Lung (tissue), 11 donors: ENCODE measurements at regions not wholly inside any gene's neighbourhood (a gene's known extent, or its start where the extent isn't known, plus 50 kb on each side); places are given as distances from the start of the nearest gene placed in this dataset.

ENCODE experiments used
- ATAC-seq: fragments of 200-7000 bp; cut with Tn5 transposase; one replicate; pipeline ENCODE4 v1.9.1; 2020; ENCODE audit warnings: moderate number of reproducible peaks; ENCODE audit not compliant: insufficient read depth, low FRiP score
- DNase-seq, 3 donors: peaks; one replicate each; pipeline ENCODE4 v3.0.0-alpha.2; 2013 to 2017
- H3K27ac ChIP-seq, 2 donors: one replicate each; pipeline ENCODE4 v1.5.1; 2013; ENCODE audit warnings: mild to moderate bottlenecking in 2 of 2, moderate library complexity in 2 of 2, control low read depth in 1 of 2, inconsistent platforms in 1 of 2, low read depth in 1 of 2, low read length in 1 of 2
- H3K27me3 ChIP-seq, 3 donors: one replicate each; pipeline ENCODE4 v1.5.1; 2013; ENCODE audit warnings: low read length in 2 of 3; ENCODE audit not compliant: control insufficient read depth in 3 of 3, insufficient read depth in 3 of 3
- H3K36me3 ChIP-seq, 4 donors: one replicate each; pipeline ENCODE4 v1.5.1; 2013; ENCODE audit warnings: low read length in 4 of 4, mild to moderate bottlenecking in 1 of 4, moderate library complexity in 1 of 4; ENCODE audit not compliant: control insufficient read depth in 4 of 4, insufficient read depth in 4 of 4
- H3K4me1 ChIP-seq, 5 donors: one replicate each; pipeline ENCODE4 v1.5.1; 2013; ENCODE audit warnings: low read length in 5 of 5, mild to moderate bottlenecking in 2 of 5, moderate library complexity in 1 of 5; ENCODE audit not compliant: control insufficient read depth in 5 of 5, insufficient read depth in 5 of 5
- H3K4me3 ChIP-seq: one replicate; pipeline ENCODE4 v1.5.1; 2013; ENCODE audit warnings: mild to moderate bottlenecking, control low read depth, moderate library complexity
- H3K9ac ChIP-seq, 2 donors: one replicate each; pipeline ENCODE4 v1.5.1; 2013; ENCODE audit warnings: low read length in 2 of 2, control low read depth in 1 of 2; ENCODE audit not compliant: insufficient read depth in 1 of 2
- H3K9me3 ChIP-seq, 4 donors: one replicate each; pipeline ENCODE4 v1.5.1; 2013; ENCODE audit warnings: low read length in 3 of 4, mild to moderate bottlenecking in 1 of 4, moderate library complexity in 1 of 4; ENCODE audit not compliant: control insufficient read depth in 4 of 4, insufficient read depth in 3 of 4
- WGBS, 2 donors: extraction: QIAGEN DNeasy Blood & Tissue Kit; methylation state at CpG; one replicate each; pipeline ENCODE4 v1.1.7; 2013; 5-methylcytosine and 5-hydroxymethylcytosine counted together
- TF ChIP-seq, protein P1 (sequence below): IDR thresholded peaks from 2 replicates; pipeline ENCODE4 v1.5.1; 2012; ENCODE audit warnings: mild to moderate bottlenecking; ENCODE audit errors: control extremely low read depth, extremely low read depth
- donor health status: control.
- donor health status: control.
- donor health status: Bipolar disorder and iron deficiency.
- donor health status: healthy.
- donor health status: DM: yes; HTN: yes; CAD: no.

- H3K4me1 ChIP-seq = no peaks in the 10 kb centered on the region
- TF ChIP-seq, protein P1, sequence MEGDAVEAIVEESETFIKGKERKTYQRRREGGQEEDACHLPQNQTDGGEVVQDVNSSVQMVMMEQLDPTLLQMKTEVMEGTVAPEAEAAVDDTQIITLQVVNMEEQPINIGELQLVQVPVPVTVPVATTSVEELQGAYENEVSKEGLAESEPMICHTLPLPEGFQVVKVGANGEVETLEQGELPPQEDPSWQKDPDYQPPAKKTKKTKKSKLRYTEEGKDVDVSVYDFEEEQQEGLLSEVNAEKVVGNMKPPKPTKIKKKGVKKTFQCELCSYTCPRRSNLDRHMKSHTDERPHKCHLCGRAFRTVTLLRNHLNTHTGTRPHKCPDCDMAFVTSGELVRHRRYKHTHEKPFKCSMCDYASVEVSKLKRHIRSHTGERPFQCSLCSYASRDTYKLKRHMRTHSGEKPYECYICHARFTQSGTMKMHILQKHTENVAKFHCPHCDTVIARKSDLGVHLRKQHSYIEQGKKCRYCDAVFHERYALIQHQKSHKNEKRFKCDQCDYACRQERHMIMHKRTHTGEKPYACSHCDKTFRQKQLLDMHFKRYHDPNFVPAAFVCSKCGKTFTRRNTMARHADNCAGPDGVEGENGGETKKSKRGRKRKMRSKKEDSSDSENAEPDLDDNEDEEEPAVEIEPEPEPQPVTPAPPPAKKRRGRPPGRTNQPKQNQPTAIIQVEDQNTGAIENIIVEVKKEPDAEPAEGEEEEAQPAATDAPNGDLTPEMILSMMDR = no peak
- H3K9ac ChIP-seq = no peak overlapping the region
- no peak overlapping the region for H3K4me3 ChIP-seq
- 84 to 88% methylated on average over 2 of the region's 2 CpGs for WGBS, 2 donors
- H3K36me3 ChIP-seq = no peaks in the 10 kb centered on the region
- ATAC-seq = no peak
- H3K9me3 ChIP-seq = peaks cover 0 to 3% (median 1%) of the 10 kb centered on the region in 4 donors
- no peaks in the 10 kb centered on the region for H3K27me3 ChIP-seq
- H3K27ac ChIP-seq = no peak overlapping the region
- DNase-seq = no peak
Measured at GRCh38 chr4:123994917-123995316, 598.3 kb downstream of the SPRY1 start.

GRCh38 chr4:123995936-123996335, 599.3 kb downstream of the SPRY1 start:
- TF ChIP-seq, protein P1 = no peak
- Histone ChIP-seq H3K27ac (no peak overlapping the region), H3K9me3 (peaks cover 0 to 3% (median 1%) of the 10 kb centered on the region in 4 donors), H3K36me3 (no peaks in the 10 kb centered on the region), H3K9ac (no peak overlapping the region), H3K4me1 (no peaks in the 10 kb centered on the region), H3K4me3 (no peak overlapping the region), H3K27me3 (no peaks in the 10 kb centered on the region)
- WGBS, 2 donors = 73 to 84% methylated on average over 2 of the region's 2 CpGs
- ATAC-seq = no peak
- DNase-seq = no peak

GRCh38 chr4:123996718-123997510, 600.3 kb downstream of the SPRY1 start:
- Histone ChIP-seq H3K4me3 (no peak overlapping the region), H3K36me3 (no peaks in the 10 kb centered on the region), H3K27me3 (no peaks in the 10 kb centered on the region), H3K4me1 (no peaks in the 10 kb centered on the region), H3K9me3 (peaks cover 0 to 2% (median under 1%) of the 10 kb centered on the region in 4 donors), H3K9ac (no peak overlapping the region), H3K27ac (no peak overlapping the region)
- DNase-seq (no peak), ATAC-seq (no peak)
- 75 to 89% methylated on average over 3 of the region's 3 CpGs for WGBS, 2 donors
- TF ChIP-seq, protein P1 = no peak
